GM18907 (cell line): ENCODE measurements at regions not wholly inside any gene's neighbourhood (a gene's known extent, or its start where the extent isn't known, plus 50 kb on each side); places are given as distances from the start of the nearest gene placed in this dataset.

Source experiments
- ATAC-seq: cut with Tn5 transposase; IDR thresholded peaks from one replicate; pipeline ENCODE4 v1.9.1; 2021; ENCODE audit warnings: mild to moderate bottlenecking, moderate library complexity; ENCODE audit not compliant: unreplicated experiment

DNA sequence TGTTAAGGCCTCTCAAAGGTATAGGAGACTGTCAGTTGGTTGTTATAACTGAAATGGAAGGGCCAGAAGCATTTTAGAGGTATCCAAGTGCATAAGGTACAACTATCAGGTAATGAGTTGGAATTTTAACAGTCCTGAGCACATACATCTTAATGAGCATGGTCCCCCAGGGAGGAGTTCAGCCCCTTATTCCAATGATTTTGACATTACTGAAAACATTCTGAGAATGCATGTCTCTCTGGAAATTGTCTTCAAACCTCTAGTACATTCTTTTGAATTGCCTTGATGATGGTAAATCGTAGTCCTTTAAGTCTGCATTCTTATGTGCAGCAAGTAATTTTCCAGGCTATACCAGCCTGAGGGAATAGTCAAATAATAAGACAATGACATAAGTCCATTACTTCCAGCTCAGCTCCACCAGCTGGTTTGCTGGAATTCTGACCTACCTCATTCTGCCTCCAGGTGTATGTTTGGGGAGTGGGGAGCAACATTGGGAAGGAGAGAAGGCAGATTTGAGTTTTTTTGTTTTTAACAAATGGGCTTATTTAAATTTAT is 239.2 kb downstream of the MSRB3 start:
- no peak for ATAC-seq

DNA sequence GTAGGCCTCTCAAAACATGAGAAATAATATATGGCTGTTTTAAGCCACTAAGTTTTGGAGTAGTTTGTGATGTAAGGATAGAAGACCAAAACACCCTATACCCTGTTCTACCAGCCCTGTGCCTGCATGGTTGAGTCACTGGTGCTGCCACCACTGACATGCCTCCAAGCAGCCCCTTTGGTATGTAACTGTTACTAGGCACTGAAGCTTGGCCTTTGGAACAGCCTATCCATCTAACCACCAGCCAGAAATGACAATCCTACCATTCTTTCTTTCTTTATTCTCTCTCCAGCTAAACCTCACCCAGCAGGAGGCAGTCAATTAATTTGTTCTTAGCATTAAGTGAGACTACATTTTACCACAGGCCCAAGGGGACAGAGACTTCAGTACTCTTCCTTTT is 240.3 kb downstream of the MSRB3 start:
- ATAC-seq = no peak

DNA sequence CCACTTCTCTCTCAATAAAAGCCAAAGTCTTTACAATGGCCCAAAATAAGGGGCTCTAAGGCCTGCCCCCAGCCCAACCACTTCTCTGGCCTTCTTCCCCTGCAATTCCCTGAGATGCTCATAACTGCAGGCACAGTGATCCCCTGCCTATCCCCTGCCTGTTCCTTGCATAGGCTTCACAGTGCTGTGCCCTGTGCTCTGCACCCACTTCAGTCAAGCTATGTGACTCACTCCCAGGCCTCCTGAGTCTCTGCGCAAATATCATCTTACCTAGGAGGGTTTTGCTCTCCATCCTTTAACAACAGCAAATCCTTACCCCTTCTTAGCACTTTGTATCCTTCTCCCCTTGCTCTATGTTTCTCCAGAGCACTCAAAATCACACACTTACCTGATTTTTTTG is 242.2 kb downstream of the MSRB3 start:
- ATAC-seq = no peak

DNA sequence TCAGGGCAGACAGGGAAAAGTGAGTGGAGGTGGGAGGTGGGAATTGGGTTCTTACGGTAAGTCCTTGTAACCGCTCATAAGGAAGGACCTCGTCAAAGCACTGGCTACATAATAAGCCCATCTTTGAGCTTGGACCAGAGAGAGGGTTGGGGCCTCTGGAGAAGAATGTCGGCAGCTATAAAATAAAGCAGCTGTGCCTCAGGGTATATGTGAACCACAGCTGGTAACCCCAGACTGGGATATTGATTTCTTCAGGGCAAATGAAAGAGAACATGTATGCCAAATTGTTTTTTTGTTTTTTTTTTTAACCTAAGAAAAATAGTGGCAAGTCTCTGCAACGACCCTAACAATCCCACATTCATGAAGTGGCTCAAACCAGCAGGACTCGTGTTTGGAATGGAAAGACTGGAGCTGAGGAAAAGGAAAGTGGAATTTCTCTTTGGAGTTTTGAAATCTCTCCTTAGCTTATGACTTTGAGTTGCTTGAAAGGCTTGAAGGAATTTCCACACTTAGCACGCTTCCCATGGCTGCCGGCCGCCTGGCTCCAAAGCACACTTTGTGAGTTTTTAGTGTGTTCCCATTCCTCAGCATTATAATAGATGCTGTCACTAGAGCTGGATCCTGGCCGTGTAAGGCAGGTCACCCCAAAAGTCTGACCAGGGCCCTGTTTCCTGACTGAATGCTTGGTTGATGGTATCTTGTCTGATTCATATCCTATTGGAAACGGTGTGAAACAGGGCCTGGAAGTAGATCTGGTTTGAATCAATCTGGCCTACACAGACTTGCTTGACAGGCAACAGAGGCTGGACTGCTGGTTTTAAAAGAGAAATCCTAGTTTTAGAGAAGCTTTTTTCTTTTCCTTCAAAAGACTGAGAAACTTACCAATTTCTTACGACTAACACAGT is 244.7 kb downstream of the MSRB3 start:
- ATAC-seq = no peak

DNA sequence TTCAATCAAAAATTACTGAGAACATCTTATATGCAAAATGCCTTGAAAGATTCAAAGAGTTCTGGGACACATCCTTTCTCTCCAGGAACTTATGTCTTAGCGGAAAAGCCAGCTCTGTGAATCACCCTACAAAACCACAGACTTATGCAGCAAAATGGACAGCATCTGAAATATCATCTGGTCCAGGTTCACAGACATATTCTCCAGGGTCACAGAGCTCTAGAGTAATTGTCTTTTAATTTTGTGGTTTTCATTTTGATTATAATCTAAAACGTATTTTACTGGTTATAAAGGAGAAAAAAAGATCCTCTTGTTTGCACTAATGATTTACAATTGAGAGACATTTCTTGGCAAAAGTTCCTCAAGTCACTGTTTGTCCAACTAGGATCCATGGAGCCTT is 246.2 kb downstream of the MSRB3 start:
- ATAC-seq = no peak

DNA sequence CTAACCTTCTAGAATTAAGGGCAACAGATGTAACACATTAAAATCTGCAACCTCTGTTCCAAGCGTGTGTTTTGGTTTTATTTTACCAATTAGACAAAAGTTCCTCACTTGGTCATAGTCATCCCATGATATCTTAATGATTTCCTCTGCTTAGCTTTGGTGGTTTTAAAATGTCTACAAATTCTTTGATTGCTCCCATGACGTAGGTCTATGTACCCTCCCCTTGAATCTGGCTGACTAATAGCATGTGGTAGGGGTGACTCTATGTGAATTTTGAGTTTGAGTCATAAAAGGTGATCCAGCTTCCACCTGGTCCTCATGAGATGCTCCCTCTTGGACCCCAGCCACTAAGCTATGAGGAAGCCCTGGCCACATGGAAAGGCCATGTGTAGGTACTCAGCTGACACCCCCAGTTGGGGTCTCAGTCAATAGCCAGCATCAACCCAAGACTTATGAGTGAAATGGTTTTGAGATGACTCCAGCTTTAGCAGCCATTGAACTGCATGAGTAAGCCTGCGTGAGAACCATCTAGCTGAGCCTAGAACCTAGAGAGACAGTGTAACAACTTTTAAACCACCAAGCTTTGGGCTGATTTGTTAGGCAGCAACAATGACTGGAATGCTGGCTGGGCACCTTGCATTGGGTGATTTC is 247.1 kb downstream of the MSRB3 start:
- no peak for ATAC-seq

DNA sequence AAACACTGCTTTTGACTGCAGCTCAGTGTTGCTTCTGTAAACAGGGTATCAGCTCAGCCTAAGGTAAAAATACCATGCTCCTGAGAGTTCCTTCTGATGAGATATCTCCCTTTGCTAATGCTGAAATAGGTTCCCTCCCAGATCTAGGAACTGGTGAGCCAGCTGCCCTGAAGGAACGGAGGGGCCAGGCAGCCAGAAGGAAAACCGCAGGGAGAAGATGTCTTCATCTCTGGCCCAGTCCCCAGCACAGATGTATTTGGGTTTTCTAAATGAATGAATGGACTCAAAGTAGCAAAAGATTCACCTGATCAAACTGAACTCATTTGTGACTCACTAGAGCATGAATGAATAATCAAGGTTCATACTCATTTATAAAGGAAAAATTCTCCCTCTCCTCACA is 247.8 kb downstream of the MSRB3 start:
- ATAC-seq = no peak

DNA sequence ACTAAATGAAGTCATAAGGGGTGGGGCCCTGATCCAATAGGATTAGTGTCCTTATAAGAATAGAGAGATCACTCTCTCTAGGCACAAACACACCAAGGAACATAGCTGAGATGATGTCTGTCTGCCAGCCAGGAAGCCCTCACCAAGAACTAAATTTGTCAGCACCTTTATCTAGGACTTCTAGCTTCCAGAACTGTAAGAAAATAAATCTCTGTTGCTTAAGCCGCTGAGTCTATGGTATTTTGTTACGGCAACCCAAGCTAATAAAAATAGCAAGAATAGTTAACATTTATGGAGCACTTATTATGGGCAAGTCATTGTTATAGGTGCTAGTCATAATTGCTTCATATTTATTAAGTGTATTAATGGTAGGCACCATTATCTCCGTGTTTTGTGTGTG is 249.6 kb downstream of the MSRB3 start:
- no peak for ATAC-seq

DNA sequence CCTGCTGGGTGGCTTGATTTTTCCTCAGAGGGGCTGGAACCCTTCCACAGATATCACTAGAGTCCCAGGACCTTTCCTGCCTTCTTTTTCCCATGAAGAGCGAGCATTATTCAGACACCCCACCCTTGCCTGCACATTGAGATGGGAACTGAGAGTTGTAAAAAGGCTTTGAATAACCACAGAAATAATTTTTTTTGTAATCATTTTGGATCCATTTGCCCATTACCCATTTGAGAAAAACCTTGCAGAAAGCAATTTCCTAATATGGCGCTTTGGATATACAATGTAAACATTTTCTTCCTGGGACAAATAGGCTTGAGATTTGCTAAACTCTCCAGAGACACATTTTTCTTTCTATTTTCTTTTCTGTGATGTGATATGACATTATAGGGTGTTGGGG is 250.6 kb downstream of the MSRB3 start:
- no peak for ATAC-seq

DNA sequence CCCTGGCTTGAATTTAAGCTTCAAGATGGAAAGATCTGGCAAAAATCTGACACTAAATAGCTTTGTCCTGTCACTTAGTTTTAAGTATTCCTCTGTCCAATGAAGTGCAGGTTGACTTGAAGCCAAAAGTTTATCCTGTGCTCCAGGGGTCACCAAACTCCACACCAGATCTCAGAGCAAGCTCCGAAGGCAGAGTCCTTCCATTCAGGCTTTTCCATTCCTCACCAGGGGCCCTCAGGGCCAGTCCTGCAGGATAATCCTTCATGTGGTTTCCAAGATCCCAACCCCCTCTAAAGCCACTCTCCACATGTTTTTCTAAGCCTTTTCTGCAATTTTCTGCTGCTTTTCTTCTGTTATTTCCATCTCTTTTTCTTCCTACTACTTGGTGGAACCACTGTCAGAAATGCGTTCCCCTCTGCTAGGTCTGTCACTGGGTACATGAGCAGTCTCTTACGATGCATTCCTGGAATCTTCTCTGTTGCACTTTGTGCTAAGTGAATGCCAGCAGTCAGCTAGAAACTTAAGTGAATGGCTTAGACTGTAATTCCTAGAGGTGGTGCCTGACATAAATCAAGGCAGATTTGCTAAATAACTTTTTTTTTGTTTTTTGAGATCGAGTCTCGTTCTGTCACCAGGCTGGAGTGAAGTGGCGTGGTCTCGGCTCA is 251.4 kb downstream of the MSRB3 start:
- no peak for ATAC-seq

DNA sequence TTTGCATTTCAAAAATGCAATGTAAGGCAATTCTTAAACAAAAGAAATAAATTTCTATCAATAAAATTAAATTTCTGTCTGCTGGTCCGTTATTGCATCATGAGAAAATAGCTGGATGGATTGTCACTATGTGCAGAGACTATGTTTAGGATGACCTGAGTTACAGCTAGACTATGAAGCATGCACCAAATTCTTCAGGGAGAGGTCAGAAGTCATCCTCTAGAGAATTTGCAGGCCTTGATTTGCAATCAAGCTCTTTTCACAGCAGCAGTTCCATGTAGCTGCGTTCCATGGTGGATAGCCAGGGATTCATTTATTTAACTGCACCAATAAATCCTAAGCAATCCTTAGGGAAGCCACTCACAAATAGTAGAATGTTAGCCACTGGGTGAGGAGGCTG is 253.7 kb downstream of the MSRB3 start:
- ATAC-seq = no peak

DNA sequence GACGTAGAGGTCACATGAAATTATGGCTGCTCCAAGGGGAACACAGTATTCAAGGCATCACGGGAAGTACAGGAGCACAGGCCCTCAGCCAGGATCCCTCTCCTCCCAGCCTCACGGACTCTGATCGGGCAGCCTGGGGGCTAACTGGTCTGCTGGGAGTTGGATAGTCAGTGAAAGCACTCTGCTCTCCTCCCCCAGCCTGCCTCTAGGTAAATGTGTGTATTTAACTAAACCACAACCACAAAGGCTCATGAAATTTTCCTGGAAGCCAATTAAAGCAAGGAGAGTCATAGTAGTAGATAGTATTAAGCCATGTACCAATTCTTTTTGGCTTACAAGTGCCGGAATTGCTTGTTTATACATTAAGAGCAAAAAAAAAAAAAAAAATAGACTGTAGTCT is 254.3 kb downstream of the MSRB3 start:
- no peak for ATAC-seq

DNA sequence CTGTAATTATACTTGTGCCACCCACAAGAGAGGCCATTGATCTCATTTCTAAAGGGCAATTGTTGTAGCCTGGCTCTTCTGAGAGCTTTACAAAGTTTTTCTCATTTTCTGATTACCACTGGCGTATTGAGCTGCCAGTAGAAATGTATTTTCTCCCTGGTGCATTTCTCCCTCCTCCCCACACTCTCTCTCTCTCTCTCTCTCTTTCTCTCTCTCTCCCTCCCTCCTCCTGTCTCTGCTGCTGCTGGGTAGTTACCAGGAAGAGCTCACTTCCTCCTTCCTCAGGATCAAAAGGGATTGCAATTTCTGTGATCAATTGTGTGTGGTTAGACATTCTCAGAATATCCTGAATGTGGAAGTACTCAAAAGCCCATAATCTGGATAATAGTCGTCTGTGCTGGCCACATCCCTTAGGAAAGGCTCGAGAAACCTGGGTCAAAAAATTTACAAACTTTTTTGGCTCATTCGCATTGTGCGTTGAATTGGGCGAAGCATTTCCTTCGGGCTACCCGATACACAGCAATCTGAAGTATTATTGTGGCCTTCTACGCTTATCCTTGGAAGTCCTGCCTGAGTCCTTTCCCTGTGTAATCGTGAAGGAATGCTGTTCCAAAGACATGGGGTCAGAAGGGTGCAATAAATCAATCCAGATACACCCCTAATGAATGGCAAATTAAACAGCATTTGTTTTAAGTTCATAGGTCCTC is 254.8 kb downstream of the MSRB3 start:
- no peak for ATAC-seq

DNA sequence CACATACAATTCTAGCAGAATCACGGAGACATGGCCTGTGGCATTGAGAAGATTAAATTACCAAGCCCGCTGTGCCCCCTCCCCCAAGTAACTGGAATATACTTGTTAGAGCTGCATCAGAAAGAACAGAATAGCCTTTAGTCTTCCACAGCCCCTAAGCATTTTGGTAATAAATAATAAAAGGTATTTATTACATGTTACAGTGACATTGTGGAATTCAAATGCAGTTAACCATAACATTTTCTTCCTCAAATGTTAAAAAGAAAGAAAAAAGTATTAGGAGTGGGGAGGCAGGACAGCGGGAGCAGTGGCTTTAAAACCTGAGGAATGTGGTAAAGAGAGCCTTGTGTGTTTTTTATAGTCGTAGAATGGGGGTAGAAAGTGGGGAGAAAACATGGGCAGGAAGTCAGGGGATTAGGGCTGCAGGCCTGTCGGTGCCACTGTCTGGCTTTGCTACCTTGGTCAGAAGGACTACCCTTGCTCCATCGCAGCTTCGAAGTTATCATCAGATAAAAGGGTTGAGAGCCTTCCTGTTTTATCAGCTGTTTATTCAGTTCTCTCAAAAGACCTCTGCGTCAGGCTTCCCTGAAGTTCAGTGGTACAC is 255.9 kb downstream of the MSRB3 start:
- no peak for ATAC-seq

DNA sequence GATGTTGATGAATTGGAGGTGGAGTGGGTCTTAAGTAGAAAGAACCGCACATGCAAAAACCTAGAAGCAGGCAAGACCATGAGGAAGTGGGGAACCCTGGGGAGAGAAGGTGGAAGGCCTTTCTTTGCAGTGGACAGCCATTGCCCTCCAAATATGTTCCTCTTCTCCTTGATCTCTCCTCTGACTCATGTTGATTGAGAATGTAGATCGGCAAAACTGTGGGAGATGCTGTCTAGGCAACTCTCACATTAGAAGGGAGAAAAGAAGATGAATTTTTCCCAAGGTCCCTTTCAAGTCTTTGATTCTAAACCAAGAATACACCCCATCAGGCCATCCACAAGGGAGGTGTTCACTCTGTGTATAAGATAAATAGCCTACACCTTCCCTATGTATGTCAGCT is 257.5 kb downstream of the MSRB3 start:
- ATAC-seq = no peak

DNA sequence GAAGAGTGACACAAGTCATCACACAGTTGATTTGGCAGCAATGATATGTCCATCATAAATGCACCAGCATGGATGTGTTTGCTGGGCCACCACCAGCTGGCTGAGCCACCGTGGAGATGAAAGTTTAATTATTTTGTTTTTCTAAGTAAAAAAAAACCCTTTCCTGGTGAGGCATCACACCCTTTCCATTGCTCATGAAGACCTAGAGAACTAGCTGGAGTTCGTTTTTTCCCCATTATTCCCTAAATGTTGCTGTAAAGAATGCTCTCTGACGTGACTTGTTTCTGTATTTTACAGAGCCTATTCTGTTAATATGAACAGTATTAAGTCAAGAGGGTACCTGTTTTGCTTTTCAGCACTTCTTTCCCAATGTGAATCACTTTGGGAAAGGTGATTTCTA is 257.9 kb downstream of the MSRB3 start:
- ATAC-seq = no peak

DNA sequence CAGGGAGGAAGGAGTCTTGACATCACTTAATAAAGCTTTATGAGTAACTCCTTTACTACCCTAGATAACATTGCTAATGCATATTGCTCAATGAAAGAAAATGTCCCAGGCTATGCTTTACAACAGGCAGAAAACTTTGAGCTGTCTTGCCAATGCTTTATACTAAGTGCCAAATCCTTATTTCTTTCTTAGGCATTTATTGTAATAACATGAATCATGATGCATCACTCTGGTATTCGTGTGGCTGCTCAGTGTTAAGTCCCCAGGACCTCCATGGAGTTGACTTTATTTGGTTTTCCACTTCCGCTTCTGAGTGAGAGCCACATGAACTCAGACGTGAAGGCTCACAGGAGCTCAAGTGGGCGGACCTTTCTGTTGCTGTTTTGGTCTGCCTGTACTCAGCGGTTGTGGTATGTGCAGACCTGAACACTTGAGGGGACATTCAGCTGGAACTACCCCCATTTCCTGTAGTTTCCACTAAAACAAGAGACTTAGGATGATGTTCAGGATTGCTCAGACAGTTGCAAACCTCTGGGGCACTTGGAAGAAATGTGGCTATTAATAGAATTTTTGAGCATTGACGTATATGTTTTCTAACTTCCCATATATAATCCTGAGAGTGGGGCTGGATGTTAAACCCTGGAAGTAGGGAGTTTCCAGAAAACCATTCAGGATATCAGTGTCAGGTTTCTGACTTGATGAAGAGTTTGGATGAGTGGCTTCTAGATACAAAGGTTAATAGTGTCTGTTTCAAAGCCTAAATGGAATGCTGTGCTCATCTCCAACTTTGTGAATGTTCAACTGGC is 258.6 kb downstream of the MSRB3 start:
- no peak for ATAC-seq

DNA sequence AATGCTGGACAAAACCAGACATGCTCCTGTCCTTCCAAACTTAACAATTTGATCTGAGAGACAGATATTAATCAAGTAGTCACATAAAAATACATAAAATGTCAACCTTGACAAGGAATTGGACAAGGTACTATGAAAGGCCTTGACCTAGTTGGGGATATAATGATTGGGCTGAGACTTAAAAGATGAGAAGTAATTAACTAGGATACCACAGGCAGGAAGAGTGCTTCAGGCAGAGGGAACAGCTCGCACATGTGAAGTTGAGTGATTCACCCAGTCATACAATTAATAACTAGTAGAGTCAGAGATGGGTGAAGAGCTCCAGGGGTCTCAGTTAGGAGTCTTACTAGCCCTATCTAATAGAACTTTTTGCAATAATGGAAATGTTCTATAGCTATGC is 259.5 kb downstream of the MSRB3 start:
- ATAC-seq = no peak

DNA sequence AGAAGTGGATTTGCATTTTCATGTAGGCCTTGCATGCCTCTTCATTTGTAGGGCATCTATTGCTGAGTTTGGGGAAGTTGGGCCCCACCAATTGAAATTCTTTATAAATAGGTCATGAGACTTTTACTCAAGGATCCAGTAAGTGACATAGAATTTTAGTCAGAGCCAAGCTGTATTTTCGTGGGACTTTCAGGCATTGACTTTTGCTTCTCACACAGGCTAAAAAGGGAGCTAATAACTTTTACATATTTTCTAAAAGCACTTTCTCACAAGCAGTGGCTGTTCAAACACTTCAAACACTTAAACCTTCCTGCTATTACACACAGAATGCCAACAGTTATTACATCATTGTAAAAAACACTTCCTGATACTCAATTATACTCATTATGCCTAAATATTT is 260.5 kb downstream of the MSRB3 start:
- ATAC-seq = no peak

DNA sequence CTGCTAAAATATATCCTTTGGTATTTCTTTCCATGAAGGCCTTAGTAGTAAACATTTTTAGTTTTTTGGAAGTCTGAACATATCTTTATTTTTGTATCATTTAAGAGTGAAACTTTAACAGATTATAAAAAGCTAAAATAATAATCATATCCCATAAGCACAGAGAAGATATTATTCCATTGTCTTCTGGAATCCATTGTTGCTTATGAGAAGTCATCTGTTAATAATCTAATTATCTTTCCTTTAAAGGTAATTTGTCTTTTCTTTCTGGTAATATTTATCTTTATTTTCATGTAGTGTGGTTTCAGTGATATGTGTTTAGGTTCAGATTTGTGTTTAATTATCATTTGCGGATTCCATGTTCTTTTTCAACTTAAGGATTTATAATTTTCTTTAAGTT is 261.7 kb downstream of the MSRB3 start:
- no peak for ATAC-seq
